Astrocyte of the spinal cord (primary cell): ENCODE measurements at regions not wholly inside any gene's neighbourhood (a gene's known extent, or its start where the extent isn't known, plus 50 kb on each side); places are given as distances from the start of the nearest gene placed in this dataset.

Source experiments
- DNase-seq: peaks from one replicate; pipeline ENCODE4 v3.0.0; 2011; ENCODE audit warnings: low read depth, low spot score
- H3K4me3 ChIP-seq: 2 replicates; pipeline ENCODE4 v1.5.1; 2011; ENCODE audit warnings: low read depth, mild to moderate bottlenecking, low read length, moderate library complexity
- CTCF ChIP-seq: IDR thresholded peaks from 2 replicates; pipeline ENCODE4 v1.5.1; 2012; ENCODE audit warnings: low read depth, mild to moderate bottlenecking, low read length, inconsistent platforms
- in situ Hi-C: cut with HindIII; loops from 2 replicates; pipeline ENCODE4 v1.10.0; 2017; ENCODE audit warnings: low sequenced_read_pairs

GRCh38 chr11:70928854-70929598 lies 323.4 kb downstream of the SHANK2 start:
- no peak overlapping the region for H3K4me3 ChIP-seq
- DNase-seq = no peak
- TF ChIP-seq CTCF = no peak
- in situ Hi-C loops = no loop called here

- TF ChIP-seq CTCF = no peak
- in situ Hi-C loops = no loop called here
- no peak overlapping the region for H3K4me3 ChIP-seq
- no peak for DNase-seq
Measured at GRCh38 chr11:70930215-70930614, 322.2 kb downstream of the SHANK2 start.

GRCh38 chr11:70931430-70931829 lies 320.9 kb downstream of the SHANK2 start:
- H3K4me3 ChIP-seq = no peak overlapping the region
- no peak for DNase-seq
- TF ChIP-seq CTCF = no peak
- in situ Hi-C loops = no loop called here

- TF ChIP-seq CTCF = no peak
- no peak overlapping the region for H3K4me3 ChIP-seq
- DNase-seq = no peak
- in situ Hi-C loops = no loop called here
Measured at GRCh38 chr11:70933981-70934583, 318.3 kb downstream of the SHANK2 start.

GRCh38 chr11:70935006-70935768 lies 317.2 kb downstream of the SHANK2 start:
- no peak for DNase-seq
- TF ChIP-seq CTCF = no peak
- H3K4me3 ChIP-seq = no peak overlapping the region
- in situ Hi-C loops = no loop called here

GRCh38 chr11:70942593-70942992 lies 309.8 kb downstream of the SHANK2 start:
- H3K4me3 ChIP-seq = no peak overlapping the region
- DNase-seq = no peak
- in situ Hi-C loops = no loop called here
- peak; percentile 37 for TF ChIP-seq CTCF
